HFFc6 (cell line): ENCODE measurements at regions not wholly inside any gene's neighbourhood (a gene's known extent, or its start where the extent isn't known, plus 50 kb on each side); places are given as distances from the start of the nearest gene placed in this dataset.

ENCODE experiments used
- DNase-seq: peaks from one replicate; pipeline ENCODE4 v3.0.0-alpha.2; 2018
- H3K27ac Mint-ChIP-seq: 2 replicates; pipeline ENCODE4 v1.8.0; 2020; ENCODE audit warnings: mild to moderate bottlenecking, mixed read lengths
- H3K27me3 Mint-ChIP-seq: 2 replicates; pipeline ENCODE4 v1.8.0; 2021; ENCODE audit warnings: mild to moderate bottlenecking, moderate library complexity, mixed read lengths; ENCODE audit not compliant: insufficient read depth
- H3K36me3 Mint-ChIP-seq: 2 replicates; pipeline ENCODE4 v1.8.0; 2021; ENCODE audit warnings: low read depth, mixed read lengths
- H3K4me1 Mint-ChIP-seq: 2 replicates; pipeline ENCODE4 v1.8.0; 2020; ENCODE audit warnings: low read depth, mixed read lengths
- H3K4me3 Mint-ChIP-seq: 2 replicates; pipeline ENCODE4 v1.8.0; 2020; ENCODE audit warnings: mild to moderate bottlenecking, moderate library complexity, mixed read lengths
- H3K9me3 Mint-ChIP-seq: 2 replicates; pipeline ENCODE4 v1.8.0; 2020; ENCODE audit warnings: mild to moderate bottlenecking, mixed read lengths
- TF ChIP-seq, protein P1 (sequence below): fragments of 200-600 bp; sonication (generic); IDR thresholded peaks from 2 replicates; pipeline ENCODE4 v1.5.0; 2021; ENCODE audit warnings: antibody characterized with exemption, mild to moderate bottlenecking

DNA sequence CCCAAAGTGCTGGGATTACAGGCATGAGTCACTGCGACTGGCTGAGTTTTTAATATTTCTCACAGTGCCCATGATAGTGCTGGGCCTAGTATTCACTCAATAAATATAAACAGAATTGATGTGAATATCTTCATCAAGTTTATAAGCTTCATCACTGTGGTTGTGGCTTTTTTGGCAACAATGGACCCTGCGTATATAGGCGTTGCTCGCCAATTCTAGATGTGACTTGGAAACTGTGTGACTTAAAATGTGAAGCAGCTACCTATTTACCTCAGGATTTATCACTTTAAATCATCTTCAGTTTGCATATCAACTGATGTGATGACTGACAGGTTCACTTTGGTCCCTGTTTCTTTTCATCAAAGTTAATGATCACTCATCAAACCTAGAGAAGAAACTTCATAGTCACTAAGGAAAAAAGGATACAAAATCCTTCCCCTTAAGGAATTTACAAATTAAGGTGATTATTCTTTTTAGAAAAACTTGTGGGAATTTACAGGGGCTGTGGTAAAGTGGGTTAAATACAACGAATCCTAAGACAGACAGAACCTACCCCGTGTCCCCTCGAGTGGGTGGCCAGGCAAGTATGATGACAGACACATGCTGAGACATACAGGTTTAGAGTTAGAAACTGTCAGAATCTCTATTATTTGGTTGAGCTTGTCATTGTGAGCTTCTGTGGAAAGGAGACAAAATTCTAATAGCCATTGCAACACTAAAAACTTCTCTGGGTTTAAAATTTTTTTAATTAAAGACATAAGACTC is 101.3 kb downstream of the AKAP11 start:
- TF ChIP-seq, protein P1, sequence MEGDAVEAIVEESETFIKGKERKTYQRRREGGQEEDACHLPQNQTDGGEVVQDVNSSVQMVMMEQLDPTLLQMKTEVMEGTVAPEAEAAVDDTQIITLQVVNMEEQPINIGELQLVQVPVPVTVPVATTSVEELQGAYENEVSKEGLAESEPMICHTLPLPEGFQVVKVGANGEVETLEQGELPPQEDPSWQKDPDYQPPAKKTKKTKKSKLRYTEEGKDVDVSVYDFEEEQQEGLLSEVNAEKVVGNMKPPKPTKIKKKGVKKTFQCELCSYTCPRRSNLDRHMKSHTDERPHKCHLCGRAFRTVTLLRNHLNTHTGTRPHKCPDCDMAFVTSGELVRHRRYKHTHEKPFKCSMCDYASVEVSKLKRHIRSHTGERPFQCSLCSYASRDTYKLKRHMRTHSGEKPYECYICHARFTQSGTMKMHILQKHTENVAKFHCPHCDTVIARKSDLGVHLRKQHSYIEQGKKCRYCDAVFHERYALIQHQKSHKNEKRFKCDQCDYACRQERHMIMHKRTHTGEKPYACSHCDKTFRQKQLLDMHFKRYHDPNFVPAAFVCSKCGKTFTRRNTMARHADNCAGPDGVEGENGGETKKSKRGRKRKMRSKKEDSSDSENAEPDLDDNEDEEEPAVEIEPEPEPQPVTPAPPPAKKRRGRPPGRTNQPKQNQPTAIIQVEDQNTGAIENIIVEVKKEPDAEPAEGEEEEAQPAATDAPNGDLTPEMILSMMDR, result no peak
- no peak overlapping the region for H3K4me3 Mint-ChIP-seq
- H3K9me3 Mint-ChIP-seq, result no peaks in the 10 kb centered on the region
- H3K4me1 Mint-ChIP-seq, result no peaks in the 10 kb centered on the region
- peaks cover 4% of the 10 kb centered on the region for H3K27me3 Mint-ChIP-seq
- no peak for DNase-seq
- H3K27ac Mint-ChIP-seq, result no peak overlapping the region
- no peaks in the 10 kb centered on the region for H3K36me3 Mint-ChIP-seq

DNA sequence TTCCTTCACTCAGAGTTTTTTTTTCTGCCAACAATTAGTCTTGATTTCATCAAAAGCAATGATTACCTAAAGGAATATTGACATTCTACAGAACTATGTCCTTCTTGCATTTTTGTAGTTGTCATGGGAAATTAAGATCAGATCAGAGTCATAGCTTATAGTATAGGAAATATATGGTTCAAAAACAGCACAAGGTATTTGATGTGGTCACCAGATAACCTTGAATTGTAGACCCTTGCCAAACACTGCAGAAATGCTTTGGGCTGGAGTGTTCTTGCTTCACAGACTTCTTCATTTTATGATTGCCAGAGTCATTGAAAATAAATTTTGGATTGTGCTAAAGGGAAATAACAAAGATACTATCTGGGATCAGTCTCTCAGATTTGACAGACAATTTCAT is 103.7 kb downstream of the AKAP11 start:
- TF ChIP-seq, protein P1, result no peak
- DNase-seq, result no peak
- H3K27me3 Mint-ChIP-seq, result peaks cover 4% of the 10 kb centered on the region
- H3K4me3 Mint-ChIP-seq, result no peak overlapping the region
- no peaks in the 10 kb centered on the region for H3K9me3 Mint-ChIP-seq
- H3K27ac Mint-ChIP-seq, result no peak overlapping the region
- 0 out of 2 replicates have a peak, but pooled peaks cover 4% of the 10 kb centered on the region for H3K36me3 Mint-ChIP-seq
- H3K4me1 Mint-ChIP-seq, result no peaks in the 10 kb centered on the region

- Mint-ChIP-seq H3K27ac (no peak overlapping the region), H3K4me1 (no peaks in the 10 kb centered on the region), H3K4me3 (no peak overlapping the region), H3K9me3 (no peaks in the 10 kb centered on the region; the same call in 1 of the 2 replicates), H3K27me3 (peaks cover 9% of the 10 kb centered on the region; the same call in 1 of the 2 replicates), H3K36me3 (0 out of 2 replicates have a peak, but pooled peaks cover 4% of the 10 kb centered on the region)
- DNase-seq, result no peak
- TF ChIP-seq, protein P1, result no peak
Observed at GRCh38 chr13:42377640-42378382, 105.9 kb downstream of the AKAP11 start.

DNA sequence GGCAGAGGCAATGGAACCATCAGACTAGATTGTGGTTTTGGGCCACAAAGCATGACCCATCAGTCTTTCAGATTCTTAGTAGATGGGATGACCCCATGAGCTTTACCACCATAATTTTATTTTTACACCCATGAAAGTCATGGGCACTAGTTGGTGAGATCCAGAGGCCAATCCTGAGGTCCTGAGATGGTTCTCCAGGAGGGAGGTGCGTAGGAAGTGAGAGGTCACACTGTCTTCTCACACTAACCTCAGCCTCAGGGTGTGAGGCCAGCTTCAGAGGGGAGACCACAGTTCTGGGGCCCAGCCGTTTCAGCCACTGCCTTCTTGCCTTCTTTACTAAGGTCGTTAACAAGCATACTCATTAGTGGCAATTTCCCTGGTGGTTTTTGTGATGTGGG is 106.4 kb downstream of the AKAP11 start:
- H3K27ac Mint-ChIP-seq, result no peak overlapping the region
- TF ChIP-seq, protein P1, result no peak
- H3K4me3 Mint-ChIP-seq, result no peak overlapping the region
- DNase-seq, result no peak
- H3K27me3 Mint-ChIP-seq, result peaks cover 9% of the 10 kb centered on the region; the same call in 1 of the 2 replicates
- H3K4me1 Mint-ChIP-seq, result no peaks in the 10 kb centered on the region
- H3K36me3 Mint-ChIP-seq, result 0 out of 2 replicates have a peak, but pooled peaks cover 4% of the 10 kb centered on the region
- H3K9me3 Mint-ChIP-seq, result no peaks in the 10 kb centered on the region; the same call in 1 of the 2 replicates

DNA sequence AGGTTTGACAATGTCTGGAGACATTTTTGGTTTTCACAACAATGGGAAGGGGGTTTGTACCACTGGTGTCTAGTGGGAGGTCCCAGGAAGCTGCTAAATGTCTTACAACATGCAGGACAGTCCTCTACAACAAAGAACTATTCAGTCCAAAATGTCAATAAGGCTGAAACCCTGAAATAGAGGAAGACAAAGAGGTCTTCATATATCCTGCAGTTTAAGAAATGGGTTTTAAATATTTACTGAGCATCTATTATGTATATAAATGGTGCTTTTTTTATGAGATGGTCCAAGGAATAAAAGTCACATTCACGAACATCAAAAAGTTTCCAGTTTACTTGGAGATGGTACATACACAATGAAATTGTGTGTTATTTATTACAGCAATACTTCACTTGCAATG is 107.3 kb downstream of the AKAP11 start:
- Mint-ChIP-seq H3K27me3 (peaks cover 10% of the 10 kb centered on the region; the same call in 1 of the 2 replicates), H3K36me3 (0 out of 2 replicates have a peak, but pooled peaks cover 4% of the 10 kb centered on the region), H3K4me3 (no peak overlapping the region), H3K4me1 (no peaks in the 10 kb centered on the region), H3K27ac (no peak overlapping the region), H3K9me3 (no peaks in the 10 kb centered on the region; the same call in 1 of the 2 replicates)
- no peak for DNase-seq
- TF ChIP-seq, protein P1, result no peak
